COR-L47 (cell line): ENCODE measurements at regions not wholly inside any gene's neighbourhood (a gene's known extent, or its start where the extent isn't known, plus 50 kb on each side); places are given as distances from the start of the nearest gene placed in this dataset.

ENCODE experiments used
- DNase-seq: peaks from one replicate; lab custom pipeline; 2025; lab: John Stamatoyannopoulos, UW

GRCh38 chr4:104964410-104965175 lies 182.1 kb upstream of the TET2 start:
- DNase-seq = no peak

DNA sequence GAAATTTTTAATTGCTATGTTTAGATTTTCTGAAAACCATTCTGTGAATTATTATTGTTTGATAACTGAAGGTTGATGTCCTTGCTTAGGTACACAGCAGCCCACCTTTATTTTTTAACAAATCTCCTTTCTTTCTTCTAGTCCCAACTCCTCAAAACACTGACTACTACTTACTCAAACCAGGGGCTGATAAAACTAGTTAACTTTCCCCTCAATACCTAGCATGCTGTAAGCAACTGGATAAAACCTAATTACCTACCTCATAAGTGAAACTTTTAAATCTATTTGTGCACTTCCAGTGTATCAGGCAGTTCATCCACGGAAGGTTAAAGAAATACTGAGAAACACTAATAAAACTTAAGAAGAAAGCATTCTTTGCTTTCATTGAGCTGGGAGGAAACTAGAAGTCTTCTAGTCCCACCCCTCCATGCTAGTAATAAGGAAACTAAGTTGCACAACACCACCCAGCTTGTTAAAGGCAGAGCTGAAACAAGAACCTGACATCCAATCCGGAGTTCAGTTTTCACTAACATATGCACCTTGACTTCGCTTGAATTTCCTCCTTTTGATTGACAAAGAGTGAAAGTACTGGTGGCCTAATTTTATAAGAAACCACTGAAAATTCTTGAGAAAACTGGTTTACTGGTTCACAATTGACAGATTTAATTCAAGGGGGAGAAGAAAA lies 180.2 kb upstream of the TET2 start:
- DNase-seq = no peak

- peak; percentile 2 for DNase-seq
These were observed 179.7 kb upstream of the TET2 start for GRCh38 chr4:104967034-104967401.

- DNase-seq = no peak
These were observed 177.1 kb upstream of the TET2 start for GRCh38 chr4:104969394-104970082.

DNA sequence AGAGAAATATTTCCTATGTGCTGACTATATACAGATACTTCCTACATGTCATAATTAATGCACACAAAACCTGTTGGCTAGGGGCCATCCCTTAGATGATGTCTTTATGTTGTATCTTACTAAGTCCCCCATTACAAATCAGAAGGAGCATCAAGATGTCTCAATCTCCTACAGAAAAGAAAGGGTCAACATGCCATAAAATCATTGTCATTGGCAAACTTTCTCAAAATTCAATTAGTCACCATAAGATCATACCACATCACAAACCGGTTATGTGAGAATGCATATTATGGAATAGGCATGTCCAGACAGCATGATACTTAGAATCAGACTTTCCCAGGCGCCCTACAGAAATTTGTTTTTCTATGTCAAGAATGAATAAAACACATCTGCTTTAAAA lies 175.2 kb upstream of the TET2 start:
- no peak for DNase-seq

DNA sequence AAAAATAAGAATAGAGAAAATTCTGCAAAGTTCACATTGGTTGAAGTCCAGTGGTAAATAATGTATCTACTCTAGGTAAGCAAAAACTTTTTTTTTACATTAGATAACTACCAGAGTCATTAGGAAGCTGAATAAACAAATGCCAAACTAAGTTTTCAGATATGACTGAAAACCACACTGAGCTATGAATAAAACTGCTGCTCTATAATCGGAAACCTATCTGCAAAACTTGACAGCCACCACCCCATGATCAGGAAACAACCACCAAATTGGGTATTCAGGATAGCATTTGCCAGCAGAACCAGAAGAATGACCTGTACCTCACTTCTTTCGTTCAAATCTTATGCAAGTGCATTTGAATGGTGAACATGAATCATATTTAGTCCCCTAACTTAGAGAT lies 173.0 kb upstream of the TET2 start:
- DNase-seq = no peak

GRCh38 chr4:104975617-104976016 lies 171.1 kb upstream of the TET2 start:
- DNase-seq = no peak

DNA sequence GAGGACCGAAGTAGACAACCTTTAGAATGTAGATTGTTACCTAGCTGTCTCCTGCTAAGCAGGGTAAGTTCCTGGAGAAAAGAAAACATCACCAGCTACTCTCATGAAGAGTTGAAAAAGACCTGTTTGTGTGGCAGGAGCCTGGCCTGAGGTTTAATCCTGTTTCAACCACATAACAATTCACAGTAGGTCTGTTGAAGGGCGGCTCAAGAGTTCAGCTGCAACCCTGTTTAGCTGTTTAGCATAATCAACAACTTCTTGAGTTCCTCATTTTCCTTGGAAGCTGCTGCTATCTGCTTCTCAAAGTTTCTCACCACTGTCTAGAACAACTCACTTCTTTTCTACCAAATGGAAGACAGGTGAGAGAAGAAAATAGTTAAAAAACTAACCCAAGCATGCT lies 170.4 kb upstream of the TET2 start:
- no peak for DNase-seq

DNA sequence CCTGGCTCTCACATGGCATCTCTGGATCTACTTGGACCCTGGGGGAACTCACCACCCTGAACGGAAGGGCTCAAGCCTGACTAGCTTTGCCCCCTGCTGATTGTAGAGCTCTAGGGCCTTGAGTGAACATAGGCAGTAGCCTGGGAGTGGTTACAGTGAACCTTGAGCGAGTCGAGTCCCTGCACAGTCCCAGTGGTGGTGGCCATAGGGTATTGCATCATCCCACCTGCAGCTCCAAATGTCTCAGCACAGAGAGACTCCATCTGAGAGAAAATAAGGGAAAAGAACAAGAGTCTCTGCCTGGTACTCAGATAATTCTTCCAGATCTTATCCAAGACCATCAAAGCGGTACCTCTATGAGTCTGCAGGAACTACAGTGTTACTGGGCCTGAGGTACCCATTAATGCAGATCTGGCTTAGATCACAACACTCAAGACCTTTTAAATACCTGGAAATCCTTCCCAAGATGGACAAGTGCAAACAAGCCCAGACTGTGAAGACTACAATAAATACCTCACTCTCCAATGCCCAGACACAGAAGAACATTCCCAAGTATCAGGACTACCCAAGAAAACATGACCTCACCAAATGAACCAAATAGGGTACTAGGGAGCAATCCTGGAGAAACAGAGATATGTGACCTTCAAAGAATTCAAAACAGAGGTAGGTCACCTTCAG lies 167.5 kb upstream of the TET2 start:
- DNase-seq = no peak

DNA sequence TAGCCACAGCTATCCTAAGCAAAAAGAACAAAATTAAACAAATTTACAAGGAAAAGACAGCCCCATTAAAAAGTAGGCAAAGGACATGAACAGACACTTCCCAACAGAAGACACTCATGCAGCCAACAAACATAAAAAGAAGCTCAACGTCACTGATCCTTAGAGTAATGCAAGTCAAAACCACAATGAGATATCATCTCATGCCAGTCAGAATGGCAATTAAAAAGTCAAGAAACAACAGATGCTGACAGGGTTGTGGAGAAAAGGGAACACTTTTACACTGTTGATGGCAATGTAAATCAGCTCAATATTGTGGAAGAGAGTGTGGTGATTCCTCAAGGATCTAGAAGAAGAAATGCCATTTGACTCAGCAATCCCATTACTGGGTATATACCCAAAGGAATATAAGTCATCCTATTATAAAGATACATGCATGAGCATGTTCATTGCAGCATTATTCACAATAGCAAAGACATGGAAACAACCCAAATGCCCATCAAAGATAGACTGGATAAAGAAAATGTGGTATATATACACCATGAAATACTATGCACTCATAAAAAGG lies 163.0 kb upstream of the TET2 start:
- DNase-seq = no peak

DNA sequence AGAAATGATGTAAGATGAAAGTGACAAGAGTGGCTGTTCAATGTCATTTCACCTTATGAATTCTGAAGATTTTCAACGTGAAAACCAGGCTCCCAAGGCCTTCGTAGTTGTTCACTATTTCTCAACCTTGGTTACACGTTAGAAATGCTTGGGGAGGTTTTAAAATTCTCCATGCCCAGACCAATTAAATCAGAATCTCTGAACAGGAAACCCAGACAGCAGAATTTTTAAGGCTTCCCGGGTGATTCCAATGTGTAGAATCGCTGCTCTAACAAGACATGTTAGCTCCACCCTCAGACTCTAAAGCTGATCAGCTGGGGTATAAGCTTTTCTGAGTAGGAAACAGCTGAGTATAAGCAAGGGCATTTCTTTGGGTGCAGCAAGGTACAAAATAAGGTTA lies 160.4 kb upstream of the TET2 start:
- DNase-seq = no peak

DNA sequence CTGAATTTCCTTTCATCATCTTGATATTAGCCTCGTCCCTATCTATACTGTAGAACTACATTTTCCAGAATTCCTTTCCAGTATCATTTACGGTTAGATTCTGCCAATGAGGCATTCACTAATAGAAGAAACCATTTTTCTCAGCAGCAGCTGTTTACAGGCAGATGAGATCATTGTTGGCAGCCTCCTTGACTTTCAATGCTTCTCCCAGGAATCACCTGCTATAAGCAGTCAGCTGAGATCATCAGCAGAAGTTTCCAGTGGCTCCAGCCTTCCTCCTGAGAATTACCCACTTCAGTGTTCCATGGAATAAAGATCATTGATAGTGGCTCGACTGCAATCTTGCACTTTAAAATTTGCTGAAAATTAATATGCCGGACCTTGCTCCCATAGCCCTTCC lies 157.3 kb upstream of the TET2 start:
- peak; percentile 64 for DNase-seq

DNA sequence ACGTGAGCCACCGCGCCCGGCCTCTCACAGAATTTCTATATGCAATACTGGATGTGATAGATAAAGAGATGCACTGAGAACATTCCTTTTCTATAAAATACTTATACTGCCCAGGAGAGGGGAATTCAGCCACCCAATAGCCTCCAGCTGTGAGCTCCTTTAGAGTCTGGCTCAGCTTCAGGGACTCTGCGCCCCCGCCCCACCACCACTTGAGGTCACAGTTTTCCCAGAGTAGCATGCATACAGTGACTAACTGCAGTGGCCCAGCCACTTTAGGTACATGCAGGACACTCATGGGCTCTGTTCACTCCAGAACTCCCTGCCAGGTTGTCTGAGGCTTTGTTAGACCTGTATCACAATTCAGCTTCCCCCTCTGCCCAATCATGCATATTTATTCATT lies 144.4 kb upstream of the TET2 start:
- no peak for DNase-seq

DNA sequence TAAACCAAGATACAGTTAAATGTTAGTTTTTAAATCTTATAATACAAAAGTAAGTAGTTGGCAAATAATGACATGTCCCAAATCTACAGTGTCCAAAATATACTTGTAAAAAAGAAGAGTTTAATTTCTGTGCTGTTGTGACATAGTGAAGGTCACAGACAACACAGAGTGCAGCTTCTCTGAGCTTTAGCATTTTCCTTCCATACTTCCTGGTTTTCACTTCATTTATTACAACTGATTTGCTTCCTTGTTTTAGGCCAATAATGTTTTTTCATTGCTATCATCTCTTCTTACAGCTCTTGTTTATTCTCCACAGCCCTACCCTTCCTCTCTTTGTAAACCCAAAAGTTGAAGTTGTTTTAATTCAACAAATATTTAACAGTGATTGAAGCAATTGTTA lies 132.4 kb upstream of the TET2 start:
- no peak for DNase-seq

- no peak for DNase-seq
These were observed 132.0 kb upstream of the TET2 start for GRCh38 chr4:105014635-105015034.

- no peak for DNase-seq
These were observed 130.9 kb upstream of the TET2 start for GRCh38 chr4:105015750-105016149.

GRCh38 chr4:105022811-105023667 lies 123.6 kb upstream of the TET2 start:
- no peak for DNase-seq

- no peak for DNase-seq
These were observed 123.0 kb upstream of the TET2 start for GRCh38 chr4:105023668-105024055.

GRCh38 chr4:105025263-105026017 lies 121.2 kb upstream of the TET2 start:
- DNase-seq = no peak

GRCh38 chr4:105036991-105037390 lies 109.7 kb upstream of the TET2 start:
- DNase-seq = no peak

GRCh38 chr4:105042451-105042850 lies 104.2 kb upstream of the TET2 start:
- no peak for DNase-seq
